BLaER1 (cell line): ENCODE measurements at regions not wholly inside any gene's neighbourhood (a gene's known extent, or its start where the extent isn't known, plus 50 kb on each side); places are given as distances from the start of the nearest gene placed in this dataset.

Source experiments
- H3K27ac ChIP-seq: shearing (Covaris generic); formaldehyde crosslinking; 2 replicates; pipeline ENCODE4 v1.8.1; 2022
- H3K27me3 ChIP-seq: shearing (Covaris generic); formaldehyde crosslinking; 2 replicates; pipeline ENCODE4 v1.8.1; 2022
- H3K36me3 ChIP-seq: shearing (Covaris generic); formaldehyde crosslinking; 2 replicates; pipeline ENCODE4 v1.8.1; 2022
- H3K4me1 ChIP-seq: shearing (Covaris generic); formaldehyde crosslinking; 2 replicates; pipeline ENCODE4 v1.8.1; 2022
- H3K4me2 ChIP-seq: shearing (Covaris generic); formaldehyde crosslinking; 2 replicates; pipeline ENCODE4 v1.8.1; 2022
- H3K4me3 ChIP-seq: shearing (Covaris generic); formaldehyde crosslinking; 2 replicates; pipeline ENCODE4 v1.8.1; 2022
- H3K9ac ChIP-seq: shearing (Covaris generic); formaldehyde crosslinking; 2 replicates; pipeline ENCODE4 v1.8.1; 2022
- H3K9me3 ChIP-seq: shearing (Covaris generic); formaldehyde crosslinking; 2 replicates; pipeline ENCODE4 v1.8.1; 2022
- H4K20me1 ChIP-seq: shearing (Covaris generic); formaldehyde crosslinking; 2 replicates; pipeline ENCODE4 v1.8.1; 2022
- Cebpa-rat ChIP-seq: shearing (Covaris generic); IDR thresholded peaks from 2 replicates; pipeline ENCODE4 v1.8.1; 2022

DNA sequence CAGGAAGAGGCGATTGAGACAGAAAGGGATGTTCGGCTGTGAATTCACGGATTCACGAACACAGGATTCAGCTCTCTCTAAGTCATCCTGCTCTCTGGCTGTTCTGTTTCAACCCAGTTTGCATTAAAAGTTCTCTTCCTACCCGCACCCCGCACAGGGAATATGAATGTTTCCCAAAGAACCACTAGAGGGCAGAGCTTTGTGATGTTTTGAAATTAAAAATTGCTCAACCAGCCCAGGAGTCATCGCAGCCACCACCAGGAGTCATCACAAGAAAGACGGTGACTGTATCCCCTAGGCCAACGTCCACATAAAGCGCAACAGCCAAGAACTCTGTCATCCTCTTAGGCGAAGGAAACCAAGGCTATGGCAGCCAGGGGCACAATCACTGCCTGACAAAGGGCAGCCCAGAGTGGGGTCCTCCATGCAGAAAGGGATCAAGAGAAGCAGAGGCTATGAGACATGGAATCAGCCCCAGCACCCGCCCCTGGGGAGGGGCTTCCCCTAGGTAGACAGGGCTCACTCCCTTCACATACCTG is 122.4 kb downstream of the WT1 start:
- no peak overlapping the region for H3K4me3 ChIP-seq
- no peak overlapping the region for H3K4me2 ChIP-seq
- no peak overlapping the region for H3K9ac ChIP-seq
- H4K20me1 ChIP-seq, result no peaks in the 10 kb centered on the region
- H3K27me3 ChIP-seq, result no peaks in the 10 kb centered on the region
- H3K4me1 ChIP-seq, result peaks cover 8% of the 10 kb centered on the region
- 0 out of 2 replicates have a peak, but pooled peaks have one; percentile 60 for TF ChIP-seq Cebpa-rat
- no peaks in the 10 kb centered on the region for H3K36me3 ChIP-seq
- H3K27ac ChIP-seq, result no peak overlapping the region
- H3K9me3 ChIP-seq, result no peaks in the 10 kb centered on the region

DNA sequence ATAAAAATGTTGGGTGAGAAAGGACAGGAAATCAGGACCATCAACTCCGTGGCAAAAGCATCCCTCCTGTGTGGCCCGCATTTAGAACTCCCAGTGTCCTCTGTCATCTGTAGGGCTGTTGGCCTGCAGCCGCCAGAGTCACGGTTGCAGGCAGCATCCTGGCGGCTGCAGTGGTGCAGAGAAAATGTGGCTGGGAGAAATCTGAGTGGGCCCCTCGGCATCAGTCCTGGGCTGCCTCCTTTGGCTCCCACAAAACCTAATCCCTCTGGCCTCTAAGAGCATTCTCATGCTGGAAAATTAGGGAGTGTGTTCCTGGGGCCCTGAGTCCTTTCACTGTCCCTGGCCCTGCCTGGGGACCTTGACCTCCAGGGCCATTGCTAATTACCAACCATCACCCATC is 121.9 kb downstream of the WT1 start:
- Histone ChIP-seq H3K9me3 (no peaks in the 10 kb centered on the region), H4K20me1 (no peaks in the 10 kb centered on the region), H3K4me2 (no peak overlapping the region), H3K4me1 (peaks cover 8% of the 10 kb centered on the region), H3K36me3 (no peaks in the 10 kb centered on the region), H3K4me3 (no peak overlapping the region), H3K27me3 (no peaks in the 10 kb centered on the region), H3K9ac (no peak overlapping the region), H3K27ac (no peak overlapping the region)
- TF ChIP-seq Cebpa-rat, result no peak

DNA sequence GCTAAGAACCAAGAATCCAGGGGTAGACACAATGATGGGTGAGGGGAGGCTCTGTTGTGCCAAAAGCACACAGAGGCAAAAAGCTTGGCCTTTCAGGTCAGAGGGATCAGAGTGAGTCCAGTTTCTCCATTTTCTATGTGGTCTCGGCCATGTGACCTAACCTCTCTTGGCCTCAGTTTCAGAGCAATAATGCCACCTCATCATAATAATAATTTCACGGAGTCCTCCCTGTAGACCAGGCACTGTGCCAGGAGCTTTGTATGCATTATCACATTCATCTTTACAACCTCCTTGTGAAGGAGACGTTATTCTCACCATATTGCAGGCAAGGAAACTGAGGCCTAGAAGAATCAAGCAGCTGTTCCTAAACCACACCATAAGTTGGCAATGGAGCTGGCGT is 120.2 kb downstream of the WT1 start:
- H3K36me3 ChIP-seq, result no peaks in the 10 kb centered on the region
- H3K4me3 ChIP-seq, result no peak overlapping the region
- H4K20me1 ChIP-seq, result no peaks in the 10 kb centered on the region
- no peak for TF ChIP-seq Cebpa-rat
- H3K9ac ChIP-seq, result no peak overlapping the region
- H3K27ac ChIP-seq, result no peak overlapping the region
- H3K27me3 ChIP-seq, result no peaks in the 10 kb centered on the region
- peaks cover 8% of the 10 kb centered on the region for H3K4me1 ChIP-seq
- no peaks in the 10 kb centered on the region for H3K9me3 ChIP-seq
- H3K4me2 ChIP-seq, result no peak overlapping the region

DNA sequence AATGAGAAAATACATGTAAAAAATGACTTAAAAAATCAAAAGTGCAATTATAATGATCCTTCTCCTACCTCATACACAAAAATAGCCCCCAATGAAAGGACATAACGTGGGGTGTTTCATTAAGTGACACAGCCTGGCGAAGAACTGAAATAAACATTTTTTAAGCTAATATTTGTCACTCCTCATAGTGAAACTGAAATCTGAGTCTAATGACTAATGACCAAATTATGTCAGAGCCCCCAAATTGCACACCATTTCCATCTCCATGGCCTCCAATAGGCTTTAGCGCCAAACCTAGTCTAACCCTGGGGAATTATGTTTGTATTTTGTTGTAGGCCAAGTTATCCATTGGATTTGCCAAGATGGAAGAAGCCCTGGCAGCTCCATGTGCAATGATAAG is 119.1 kb downstream of the WT1 start:
- no peak overlapping the region for H3K4me2 ChIP-seq
- peaks cover 8% of the 10 kb centered on the region for H3K4me1 ChIP-seq
- no peaks in the 10 kb centered on the region for H3K9me3 ChIP-seq
- H3K4me3 ChIP-seq, result no peak overlapping the region
- no peaks in the 10 kb centered on the region for H3K27me3 ChIP-seq
- no peak overlapping the region for H3K27ac ChIP-seq
- no peak for TF ChIP-seq Cebpa-rat
- no peaks in the 10 kb centered on the region for H3K36me3 ChIP-seq
- no peaks in the 10 kb centered on the region for H4K20me1 ChIP-seq
- H3K9ac ChIP-seq, result no peak overlapping the region

DNA sequence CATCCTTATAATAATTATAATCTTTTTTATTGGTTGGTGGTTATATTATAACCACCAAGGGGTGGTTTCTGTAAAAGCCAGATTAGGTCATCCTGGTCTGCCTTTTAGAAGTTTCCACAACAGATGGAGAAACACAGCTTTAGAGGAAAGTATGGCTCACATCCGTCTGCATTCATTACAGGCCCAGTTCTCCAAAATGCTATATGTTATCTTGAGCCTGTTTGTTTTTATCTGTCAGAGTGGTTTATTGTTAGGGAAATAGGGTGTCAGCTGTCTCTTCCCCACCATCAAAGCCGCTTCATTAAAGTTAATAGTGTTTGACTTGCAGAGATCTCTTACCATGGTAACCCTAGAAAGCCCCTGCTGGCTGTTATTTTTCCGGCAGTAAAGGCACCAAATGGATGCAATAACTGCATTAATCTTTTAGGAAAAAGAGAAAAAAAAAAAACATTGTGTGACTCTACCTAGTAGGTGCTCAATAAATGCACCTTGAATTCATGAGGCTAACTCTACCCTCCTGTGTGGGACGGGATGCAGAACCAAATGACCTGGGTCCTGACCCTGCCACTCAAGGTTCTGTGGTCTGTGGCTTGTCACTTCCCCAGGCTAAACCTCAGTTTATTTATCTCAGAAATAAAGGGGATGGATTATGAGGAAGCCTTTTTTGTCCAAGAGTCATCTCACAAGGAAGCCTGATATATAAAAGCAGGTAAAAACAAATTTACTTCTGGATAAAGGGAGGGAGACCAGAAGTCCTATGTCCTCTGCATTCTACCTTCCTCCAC is 118.3 kb downstream of the WT1 start:
- H3K4me3 ChIP-seq, result no peak overlapping the region
- H3K4me1 ChIP-seq, result peaks cover 8% of the 10 kb centered on the region
- no peaks in the 10 kb centered on the region for H3K27me3 ChIP-seq
- no peak overlapping the region for H3K27ac ChIP-seq
- no peaks in the 10 kb centered on the region for H3K9me3 ChIP-seq
- 0 out of 2 replicates have a peak overlapping the region, but pooled peaks have one; percentile 14 for H3K4me2 ChIP-seq
- H4K20me1 ChIP-seq, result no peaks in the 10 kb centered on the region
- TF ChIP-seq Cebpa-rat, result no peak
- no peaks in the 10 kb centered on the region for H3K36me3 ChIP-seq
- H3K9ac ChIP-seq, result no peak overlapping the region

DNA sequence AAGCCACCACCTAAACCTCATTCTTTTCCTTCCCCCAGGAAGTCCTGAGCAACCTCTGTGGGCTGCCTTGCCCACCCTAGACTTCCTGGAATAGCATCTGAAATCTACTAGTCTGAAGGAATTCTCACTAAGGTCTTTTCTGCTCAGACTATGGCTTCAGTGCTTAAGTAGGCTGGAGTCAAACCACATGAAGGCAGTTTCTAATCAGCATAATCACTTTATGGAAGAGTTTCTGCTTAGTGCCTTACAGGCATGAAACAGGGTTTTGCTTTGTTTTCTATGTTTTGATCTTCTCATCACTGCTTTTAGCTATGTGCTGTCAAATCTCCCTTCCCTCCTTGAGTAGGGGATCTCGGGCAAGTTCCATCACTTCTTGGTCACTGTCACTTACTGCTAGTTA is 117.7 kb downstream of the WT1 start:
- Histone ChIP-seq H3K27me3 (no peaks in the 10 kb centered on the region), H3K9ac (no peak overlapping the region), H3K4me1 (peaks cover 8% of the 10 kb centered on the region), H3K4me2 (0 out of 2 replicates have a peak overlapping the region, but pooled peaks have one; percentile 14), H4K20me1 (no peaks in the 10 kb centered on the region), H3K9me3 (no peaks in the 10 kb centered on the region), H3K36me3 (no peaks in the 10 kb centered on the region), H3K27ac (no peak overlapping the region), H3K4me3 (no peak overlapping the region)
- TF ChIP-seq Cebpa-rat, result no peak

DNA sequence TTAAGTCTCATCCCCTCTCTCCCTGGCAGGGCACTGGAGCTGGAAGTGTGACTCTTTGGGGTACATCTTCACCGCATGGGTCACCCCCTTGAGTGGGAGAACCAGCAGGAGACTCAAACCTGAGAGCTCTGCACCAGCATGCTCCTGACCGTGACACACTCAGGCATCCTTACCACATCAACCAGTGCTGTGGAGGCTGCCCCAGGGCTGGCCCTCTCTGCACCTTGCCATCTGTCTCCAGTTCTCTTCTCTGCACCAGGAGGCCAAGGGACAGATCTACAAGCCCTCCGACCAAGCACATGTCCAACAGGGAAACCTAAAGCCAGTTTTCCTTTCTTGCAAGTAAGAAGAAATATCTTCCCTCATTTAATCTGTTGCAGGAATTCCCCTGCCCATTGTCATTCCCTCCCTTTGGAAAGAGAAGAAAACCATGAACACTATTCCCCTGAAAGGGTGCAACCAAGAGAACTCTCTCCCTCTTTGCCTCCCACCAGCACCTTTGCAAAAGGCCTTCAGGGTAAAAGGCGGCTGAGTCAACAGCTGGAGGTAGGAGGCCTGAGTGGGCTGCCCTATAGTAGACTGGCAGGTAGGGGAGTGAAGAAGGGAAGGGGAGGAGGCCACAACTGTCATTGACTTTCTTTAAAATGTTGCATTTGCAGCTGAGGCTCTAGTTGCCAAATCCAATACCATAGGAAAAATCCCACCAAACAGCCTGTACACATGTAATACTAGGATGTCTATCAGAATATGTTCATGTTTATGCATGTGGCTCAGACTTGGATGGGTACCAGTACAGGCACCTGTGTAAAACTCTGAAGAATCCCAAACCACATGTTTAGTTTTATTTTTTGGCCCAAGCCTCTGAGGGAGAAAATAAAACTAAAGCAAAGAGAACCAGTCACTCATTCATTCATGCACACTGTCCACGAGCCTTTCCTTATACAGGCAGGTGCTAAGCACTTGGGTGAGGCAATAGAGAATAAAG is 117.0 kb downstream of the WT1 start:
- H3K4me2 ChIP-seq, result no peak overlapping the region
- no peaks in the 10 kb centered on the region for H3K27me3 ChIP-seq
- no peak overlapping the region for H3K4me3 ChIP-seq
- no peaks in the 10 kb centered on the region for H4K20me1 ChIP-seq
- H3K27ac ChIP-seq, result no peak overlapping the region
- no peaks in the 10 kb centered on the region for H3K36me3 ChIP-seq
- H3K4me1 ChIP-seq, result peaks cover 8% of the 10 kb centered on the region
- H3K9me3 ChIP-seq, result no peaks in the 10 kb centered on the region
- no peak overlapping the region for H3K9ac ChIP-seq
- TF ChIP-seq Cebpa-rat, result no peak

DNA sequence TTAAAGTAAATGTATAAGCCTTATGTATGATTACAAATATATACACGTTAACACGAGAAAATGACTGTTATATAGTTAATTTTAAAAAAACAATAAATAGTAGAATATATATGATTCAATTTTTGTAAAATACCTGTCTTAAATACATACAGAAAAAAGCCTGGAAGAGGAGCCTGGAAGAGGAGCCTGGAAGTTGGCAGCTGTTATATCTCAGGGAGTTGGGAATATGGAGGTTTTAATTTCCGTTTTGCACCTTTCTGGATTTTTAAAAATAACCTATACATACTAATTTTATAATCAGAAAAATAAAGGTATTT is 111.6 kb downstream of the WT1 start:
- no peak for TF ChIP-seq Cebpa-rat
- Histone ChIP-seq H3K36me3 (no peaks in the 10 kb centered on the region), H3K9ac (no peak overlapping the region), H4K20me1 (no peaks in the 10 kb centered on the region), H3K9me3 (0 out of 2 replicates have a peak, but pooled peaks cover 4% of the 10 kb centered on the region), H3K27ac (no peak overlapping the region), H3K4me2 (no peak overlapping the region), H3K4me1 (peaks cover 6% of the 10 kb centered on the region), H3K27me3 (no peaks in the 10 kb centered on the region), H3K4me3 (no peak overlapping the region)

DNA sequence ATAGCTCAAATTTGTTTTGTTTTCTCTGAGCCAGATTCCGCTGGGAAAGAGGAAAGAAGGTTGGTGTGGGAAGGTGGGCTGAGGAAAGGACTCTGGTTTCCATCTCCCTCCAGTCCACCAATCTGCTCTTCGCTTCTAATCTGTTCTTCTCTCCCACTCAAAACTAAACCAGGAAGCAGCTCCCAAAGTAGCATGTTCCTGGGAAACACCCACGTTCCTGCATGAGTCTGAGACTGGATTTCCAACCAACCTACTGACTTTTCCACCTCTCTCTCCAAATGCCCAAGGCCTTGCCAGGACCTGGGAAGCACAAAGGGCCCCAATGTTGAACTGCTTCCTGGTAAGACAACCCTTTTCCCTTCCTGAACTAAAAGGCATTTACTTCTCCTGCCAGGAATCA is 110.2 kb downstream of the WT1 start:
- no peak overlapping the region for H3K27ac ChIP-seq
- no peak overlapping the region for H3K4me2 ChIP-seq
- no peak overlapping the region for H3K9ac ChIP-seq
- H3K4me1 ChIP-seq, result peaks cover 6% of the 10 kb centered on the region
- H3K9me3 ChIP-seq, result 0 out of 2 replicates have a peak, but pooled peaks cover 5% of the 10 kb centered on the region
- no peaks in the 10 kb centered on the region for H4K20me1 ChIP-seq
- TF ChIP-seq Cebpa-rat, result no peak
- no peaks in the 10 kb centered on the region for H3K36me3 ChIP-seq
- no peaks in the 10 kb centered on the region for H3K27me3 ChIP-seq
- H3K4me3 ChIP-seq, result no peak overlapping the region

DNA sequence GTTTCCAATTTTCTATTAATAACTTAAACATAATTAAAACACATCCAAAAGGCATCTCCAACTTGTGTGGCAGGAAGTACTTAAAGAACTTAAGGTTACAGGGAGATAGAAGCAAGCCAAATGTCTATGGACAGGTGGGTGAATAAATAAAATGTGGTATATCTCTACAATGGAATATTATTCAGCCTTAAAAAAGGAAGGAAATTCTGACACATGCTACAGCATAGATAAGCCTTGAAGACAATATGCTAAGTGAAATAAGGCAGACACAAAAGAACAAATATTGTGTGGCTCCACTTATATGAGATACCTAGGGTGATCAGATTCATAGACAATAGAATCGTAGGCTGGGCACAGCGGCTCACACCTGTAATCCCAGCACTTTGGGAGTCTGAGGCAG is 109.6 kb downstream of the WT1 start:
- no peaks in the 10 kb centered on the region for H3K27me3 ChIP-seq

More for the DNA sequence above, 109.6 kb downstream of the WT1 start:
- Histone ChIP-seq H3K4me1 (peaks cover 6% of the 10 kb centered on the region), H3K27ac (no peak overlapping the region), H3K9ac (no peak overlapping the region), H3K4me3 (no peak overlapping the region), H3K9me3 (0 out of 2 replicates have a peak, but pooled peaks cover 5% of the 10 kb centered on the region), H3K4me2 (no peak overlapping the region), H4K20me1 (no peaks in the 10 kb centered on the region), H3K36me3 (no peaks in the 10 kb centered on the region)
- TF ChIP-seq Cebpa-rat, result no peak
